ENCODE measurements at regions not wholly inside any gene's neighbourhood (a gene's known extent, or its start where the extent isn't known, plus 50 kb on each side); places are given as distances from the start of the nearest gene placed in this dataset.

- Histone ChIP-seq H3K9me3 (no peaks in the 10 kb centered on the region), H3K4me1 (no peaks in the 10 kb centered on the region), H3K36me3 (no peaks in the 10 kb centered on the region), H3K27me3 (no peaks in the 10 kb centered on the region), H3K27ac (no peak overlapping the region), H3K4me3 (no peak overlapping the region)
- TF ChIP-seq, protein P1, sequence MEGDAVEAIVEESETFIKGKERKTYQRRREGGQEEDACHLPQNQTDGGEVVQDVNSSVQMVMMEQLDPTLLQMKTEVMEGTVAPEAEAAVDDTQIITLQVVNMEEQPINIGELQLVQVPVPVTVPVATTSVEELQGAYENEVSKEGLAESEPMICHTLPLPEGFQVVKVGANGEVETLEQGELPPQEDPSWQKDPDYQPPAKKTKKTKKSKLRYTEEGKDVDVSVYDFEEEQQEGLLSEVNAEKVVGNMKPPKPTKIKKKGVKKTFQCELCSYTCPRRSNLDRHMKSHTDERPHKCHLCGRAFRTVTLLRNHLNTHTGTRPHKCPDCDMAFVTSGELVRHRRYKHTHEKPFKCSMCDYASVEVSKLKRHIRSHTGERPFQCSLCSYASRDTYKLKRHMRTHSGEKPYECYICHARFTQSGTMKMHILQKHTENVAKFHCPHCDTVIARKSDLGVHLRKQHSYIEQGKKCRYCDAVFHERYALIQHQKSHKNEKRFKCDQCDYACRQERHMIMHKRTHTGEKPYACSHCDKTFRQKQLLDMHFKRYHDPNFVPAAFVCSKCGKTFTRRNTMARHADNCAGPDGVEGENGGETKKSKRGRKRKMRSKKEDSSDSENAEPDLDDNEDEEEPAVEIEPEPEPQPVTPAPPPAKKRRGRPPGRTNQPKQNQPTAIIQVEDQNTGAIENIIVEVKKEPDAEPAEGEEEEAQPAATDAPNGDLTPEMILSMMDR (IDR thresholded peaks at IDR 0.05), result no peak
- no peak for DNase-seq (ENCODE audit: low spot score)
These were observed 334.5 kb downstream of the C11orf87 start for GRCh38 chr11:109756521-109756920.

- no peaks in the 10 kb centered on the region for H3K9me3 ChIP-seq
- no peak for DNase-seq (ENCODE audit: low spot score)
- no peak overlapping the region for H3K27ac ChIP-seq
- TF ChIP-seq, protein P1 (IDR thresholded peaks at IDR 0.05), result no peak
- H3K4me1 ChIP-seq, result no peaks in the 10 kb centered on the region
- H3K36me3 ChIP-seq, result no peaks in the 10 kb centered on the region
- no peak overlapping the region for H3K4me3 ChIP-seq
- H3K27me3 ChIP-seq, result no peaks in the 10 kb centered on the region
These were observed 335.0 kb downstream of the C11orf87 start for GRCh38 chr11:109756951-109757350.

- H3K4me1 ChIP-seq, result no peaks in the 10 kb centered on the region
- TF ChIP-seq, protein P1 (IDR thresholded peaks at IDR 0.05), result no peak
- no peak overlapping the region for H3K27ac ChIP-seq
- no peaks in the 10 kb centered on the region for H3K27me3 ChIP-seq
- DNase-seq (ENCODE audit: low spot score), result no peak
- no peaks in the 10 kb centered on the region for H3K9me3 ChIP-seq
- no peaks in the 10 kb centered on the region for H3K36me3 ChIP-seq
- H3K4me3 ChIP-seq, result no peak overlapping the region
These were observed 330.6 kb upstream of the ZC3H12C start for GRCh38 chr11:109762546-109762945.

DNA sequence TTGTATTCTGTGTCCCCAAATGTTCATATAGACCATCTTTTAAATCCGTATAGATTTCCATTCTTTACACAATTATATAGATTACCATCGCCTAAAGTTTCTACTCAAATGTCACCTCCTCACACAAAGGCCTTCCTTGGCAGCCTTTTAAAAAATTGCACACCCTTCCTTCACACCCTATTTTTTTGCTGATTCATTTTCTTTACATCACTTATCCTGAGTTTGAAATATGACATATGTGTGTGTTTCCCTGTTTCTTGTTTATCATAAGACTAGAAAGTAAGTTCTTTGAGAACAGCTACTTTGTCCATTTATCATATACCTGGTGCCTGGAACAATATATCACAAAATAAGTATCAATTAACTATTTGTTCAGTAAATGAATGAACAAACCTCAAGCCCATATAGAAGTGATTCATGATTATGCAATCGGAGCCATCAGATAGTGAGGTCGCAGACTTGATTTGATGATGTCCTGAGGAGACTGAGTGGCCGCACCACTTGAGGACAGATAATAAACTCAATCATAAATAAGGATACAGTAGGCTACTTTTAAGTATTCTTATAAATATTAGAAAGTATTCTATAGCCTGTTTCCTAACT is 327.4 kb upstream of the ZC3H12C start:
- H3K27ac ChIP-seq, result no peak overlapping the region
- H3K4me1 ChIP-seq, result no peaks in the 10 kb centered on the region
- no peak for DNase-seq (ENCODE audit: low spot score)
- H3K36me3 ChIP-seq, result no peaks in the 10 kb centered on the region
- H3K27me3 ChIP-seq, result no peaks in the 10 kb centered on the region
- TF ChIP-seq, protein P1 (IDR thresholded peaks at IDR 0.05), result no peak
- no peaks in the 10 kb centered on the region for H3K9me3 ChIP-seq
- no peak overlapping the region for H3K4me3 ChIP-seq

DNA sequence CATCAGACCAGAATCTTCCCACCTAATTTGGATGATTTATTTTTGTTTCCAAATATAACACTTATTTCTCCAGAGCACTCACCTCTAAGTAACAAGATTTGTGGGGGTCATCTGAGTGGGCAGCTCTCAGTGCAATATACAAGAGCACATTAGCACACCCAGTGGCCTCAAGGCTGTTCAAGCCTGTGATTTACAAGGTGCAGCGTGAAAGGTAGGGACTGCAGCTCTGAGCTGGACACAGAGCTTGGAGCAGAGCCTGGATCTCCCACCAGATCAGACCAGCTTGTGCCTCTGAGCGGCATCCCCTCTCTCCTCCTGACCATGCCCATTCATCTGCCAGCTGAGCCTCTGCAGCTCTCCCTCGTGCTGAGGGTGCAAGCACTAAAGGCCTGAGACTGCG is 323.3 kb upstream of the ZC3H12C start:
- DNase-seq (ENCODE audit: low spot score), result no peak
- Histone ChIP-seq H3K36me3 (no peaks in the 10 kb centered on the region), H3K27ac (no peak overlapping the region), H3K4me3 (no peak overlapping the region), H3K4me1 (no peaks in the 10 kb centered on the region), H3K9me3 (no peaks in the 10 kb centered on the region), H3K27me3 (no peaks in the 10 kb centered on the region)
- TF ChIP-seq, protein P1 (IDR thresholded peaks at IDR 0.05), result no peak

GRCh38 chr11:109770323-109770722 is 322.9 kb upstream of the ZC3H12C start:
- H3K27me3 ChIP-seq, result no peaks in the 10 kb centered on the region
- TF ChIP-seq, protein P1 (IDR thresholded peaks at IDR 0.05), result no peak
- no peak for DNase-seq (ENCODE audit: low spot score)
- H3K4me1 ChIP-seq, result no peaks in the 10 kb centered on the region
- H3K36me3 ChIP-seq, result no peaks in the 10 kb centered on the region
- no peak overlapping the region for H3K27ac ChIP-seq
- no peak overlapping the region for H3K4me3 ChIP-seq
- no peaks in the 10 kb centered on the region for H3K9me3 ChIP-seq
